Psoas muscle (tissue), 7 donors: ENCODE measurements at regions not wholly inside any gene's neighbourhood (a gene's known extent, or its start where the extent isn't known, plus 50 kb on each side); places are given as distances from the start of the nearest gene placed in this dataset.
"Not testable (repeated sequence)": the region's sequence is repeated elsewhere in the genome, so short reads cannot be mapped to it uniquely, and the experiment has no call there.

Experiments used
- ATAC-seq, 4 donors: fragments of 200-7000 bp; cut with Tn5 transposase; one replicate each; pipeline ENCODE4 v1.9.1; 2020; ENCODE audit warnings: moderate library complexity in 3 of 4, mild to moderate bottlenecking in 2 of 4
- DNase-seq, 2 donors: peaks; one replicate each; pipeline ENCODE4 v3.0.0-alpha.2; 2020
- H3K27ac ChIP-seq: fragments of 200-600 bp; one replicate; pipeline ENCODE4 v1.8.0; 2022
- H3K27me3 ChIP-seq, 3 donors: fragments of 200-600 bp in 1 of 3; one replicate each; pipeline versions ENCODE4 v1.6.1 to v1.8.0; 2013 to 2022; ENCODE audit warnings: low read length in 2 of 3, mild to moderate bottlenecking in 2 of 3, moderate library complexity in 1 of 3; ENCODE audit not compliant: insufficient read depth in 3 of 3
- H3K36me3 ChIP-seq, 2 donors: fragments of 200-600 bp in 1 of 2; one replicate each; pipeline versions ENCODE4 v1.6.1 to v1.8.0; 2013 to 2022; ENCODE audit warnings: low read depth in 1 of 2, mild to moderate bottlenecking in 1 of 2, moderate library complexity in 1 of 2; ENCODE audit not compliant: insufficient read depth in 1 of 2
- H3K4me1 ChIP-seq: fragments of 200-600 bp; one replicate; pipeline ENCODE4 v1.8.0; 2022
- H3K4me3 ChIP-seq: fragments of 200-600 bp; one replicate; pipeline ENCODE4 v1.8.0; 2022; ENCODE audit warnings: mild to moderate bottlenecking
- H3K9me3 ChIP-seq: fragments of 200-600 bp; one replicate; pipeline ENCODE4 v1.8.0; 2022
- CTCF ChIP-seq: fragments of 200-600 bp; IDR thresholded peaks from one replicate; pipeline ENCODE4 v1.8.0; 2022; ENCODE audit warnings: antibody characterized with exemption
- WGBS, 3 donors: extraction: QIAGEN DNeasy Blood & Tissue Kit; methylation state at CpG; one replicate each; pipeline versions ENCODE4 v1.1.6 to v1.1.7; 2013; 5-methylcytosine and 5-hydroxymethylcytosine counted together
- intact Hi-C, 2 donors: fragments of 100-400 bp; cut with DNase I; formaldehyde crosslinking; loops; one replicate each; pipeline versions ENCODE4 v1.11.0 to v1.14.2; 2022
- donor health status: healthy with polysubstance abuse.
- donor health status: DM: no; HTN: no; CAD: no; lungs with moderate emphysema.
- donor health status: Bipolar disorder and iron deficiency.
- donor health status: healthy.
- donor health status: DM: yes; HTN: yes; CAD: no.
- donor health status: DM: no; HTN: no; CAD: no.
- donor health status: DM: yes; HTN: yes; CAD: no.

DNA sequence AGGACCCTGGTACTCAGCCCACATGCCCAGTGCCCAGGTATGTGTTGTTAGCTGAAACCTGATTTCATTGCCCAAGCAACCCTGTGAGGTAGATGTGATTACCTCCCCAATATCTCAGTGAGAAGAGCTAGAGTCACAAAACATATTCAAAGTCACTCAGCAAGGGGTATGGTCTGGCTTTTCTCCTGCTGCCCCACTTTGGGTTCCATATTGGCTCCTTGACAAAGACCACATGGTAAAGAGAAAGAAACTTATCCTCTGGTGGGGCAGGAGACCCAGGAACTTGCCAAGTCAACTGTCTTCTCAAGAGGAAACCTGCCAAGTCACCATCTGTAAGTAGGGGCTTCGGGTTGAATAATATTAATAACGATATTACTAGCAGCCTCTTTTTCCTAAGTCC is 148.3 kb upstream of the LMCD1 start:
- intact Hi-C loops = no loop called here
- 91 to 95% (median 91%) methylated on average over 2 of the region's 2 CpGs for WGBS, 3 donors
- no peak overlapping the region for H3K4me3 ChIP-seq
- H3K27ac ChIP-seq = no peak overlapping the region
- TF ChIP-seq CTCF = no peak
- H3K27me3 ChIP-seq = no peaks in the 10 kb centered on the region
- no peaks in the 10 kb centered on the region for H3K4me1 ChIP-seq
- no peak for ATAC-seq
- DNase-seq = no peak
- no peaks in the 10 kb centered on the region for H3K9me3 ChIP-seq
- no peaks in the 10 kb centered on the region for H3K36me3 ChIP-seq

- no peak for TF ChIP-seq CTCF
- no peaks in the 10 kb centered on the region for H3K9me3 ChIP-seq
Observed at GRCh38 chr3:8355346-8355745, 146.3 kb upstream of the LMCD1 start.

GRCh38 chr3:8356066-8356465 is 145.6 kb upstream of the LMCD1 start:
- H3K36me3 ChIP-seq, H3K27me3 ChIP-seq, ATAC-seq, H3K27ac ChIP-seq, H3K4me3 ChIP-seq, H3K9me3 ChIP-seq, intact Hi-C loops, H3K4me1 ChIP-seq, DNase-seq: not testable (repeated sequence)

More at GRCh38 chr3:8355346-8355745, 146.3 kb upstream of the LMCD1 start:
- no peak for ATAC-seq
- DNase-seq = no peak
- Histone ChIP-seq H3K36me3 (no peaks in the 10 kb centered on the region), H3K4me3 (no peak overlapping the region), H3K27ac (no peak overlapping the region), H3K4me1 (no peaks in the 10 kb centered on the region), H3K27me3 (no peaks in the 10 kb centered on the region)
- WGBS, 3 donors = 97 to 100% (median 100%) methylated on average over 1 of the region's 1 CpG
- intact Hi-C loops = no loop called here

- no peak for TF ChIP-seq CTCF
- no peak overlapping the region for H3K27ac ChIP-seq
- H3K27me3 ChIP-seq = no peaks in the 10 kb centered on the region
- ATAC-seq (no peak), DNase-seq (no peak)
- H3K4me1 ChIP-seq = no peaks in the 10 kb centered on the region
- H3K9me3 ChIP-seq = no peaks in the 10 kb centered on the region
- H3K4me3 ChIP-seq = no peak overlapping the region
- intact Hi-C loops = no loop called here
- 80 to 94% (median 86%) methylated on average over 7 of the region's 7 CpGs for WGBS, 3 donors
- no peaks in the 10 kb centered on the region for H3K36me3 ChIP-seq
Observed at GRCh38 chr3:8357859-8358258, 143.8 kb upstream of the LMCD1 start.

- Histone ChIP-seq H3K36me3 (no peaks in the 10 kb centered on the region), H3K4me1 (no peaks in the 10 kb centered on the region), H3K4me3 (no peak overlapping the region), H3K27me3 (no peaks in the 10 kb centered on the region), H3K27ac (no peak overlapping the region), H3K9me3 (no peaks in the 10 kb centered on the region)
- intact Hi-C loops = no loop called here
- TF ChIP-seq CTCF = no peak
- ATAC-seq (no peak), DNase-seq (no peak)
- WGBS, 3 donors = 96 to 100% (median 96%) methylated on average over 1 of the region's 1 CpG
Observed at GRCh38 chr3:8359133-8359532, 142.5 kb upstream of the LMCD1 start.
